Muscle layer of duodenum (tissue), 2 donors: ENCODE measurements at regions not wholly inside any gene's neighbourhood (a gene's known extent, or its start where the extent isn't known, plus 50 kb on each side); places are given as distances from the start of the nearest gene placed in this dataset.

Experiments used
- H3K27ac ChIP-seq: one replicate; pipeline ENCODE4 v1.7.0; 2013; ENCODE audit warnings: mild to moderate bottlenecking, low read length
- H3K27me3 ChIP-seq: one replicate; pipeline ENCODE4 v1.7.0; 2013; ENCODE audit warnings: low read depth, mild to moderate bottlenecking, control low read depth, low read length
- H3K36me3 ChIP-seq, 2 donors: one replicate each; pipeline ENCODE4 v1.7.0; 2013; ENCODE audit warnings: low read length in 2 of 2, control low read depth in 1 of 2, mild to moderate bottlenecking in 1 of 2; ENCODE audit not compliant: insufficient read depth in 2 of 2, control insufficient read depth in 1 of 2
- H3K4me1 ChIP-seq, 2 donors: one replicate each; pipeline ENCODE4 v1.7.0; 2013; ENCODE audit warnings: low read length in 2 of 2, mild to moderate bottlenecking in 2 of 2, control low read depth in 1 of 2, moderate library complexity in 1 of 2; ENCODE audit not compliant: insufficient read depth in 2 of 2, control insufficient read depth in 1 of 2
- H3K4me3 ChIP-seq, 2 donors: one replicate each; pipeline ENCODE4 v1.7.0; 2013; ENCODE audit warnings: low read length in 2 of 2, low read depth in 1 of 2, mild to moderate bottlenecking in 1 of 2
- H3K9me3 ChIP-seq, 2 donors: one replicate each; pipeline ENCODE4 v1.7.0; 2013; ENCODE audit warnings: low read length in 2 of 2, control low read depth in 1 of 2, mild to moderate bottlenecking in 1 of 2; ENCODE audit not compliant: control insufficient read depth in 1 of 2
- donor health status: healthy.

- no peaks in the 10 kb centered on the region for H3K4me1 ChIP-seq
- H3K36me3 ChIP-seq, result no peaks in the 10 kb centered on the region
- H3K27ac ChIP-seq, result no peak overlapping the region
- no peaks in the 10 kb centered on the region for H3K9me3 ChIP-seq
- no peak overlapping the region for H3K4me3 ChIP-seq
- H3K27me3 ChIP-seq, result no peaks in the 10 kb centered on the region
Observed at GRCh38 chr12:4223273-4223845, 50.2 kb upstream of the CCND2 start.

GRCh38 chr12:4221258-4221620, 52.3 kb upstream of the CCND2 start:
- H3K27me3 ChIP-seq, result no peaks in the 10 kb centered on the region
- H3K27ac ChIP-seq, result no peak overlapping the region
- H3K36me3 ChIP-seq, result no peaks in the 10 kb centered on the region
- H3K4me1 ChIP-seq, result no peaks in the 10 kb centered on the region
- H3K9me3 ChIP-seq, result no peaks in the 10 kb centered on the region
- no peak overlapping the region for H3K4me3 ChIP-seq

GRCh38 chr12:4220536-4221257, 52.9 kb upstream of the CCND2 start:
- Histone ChIP-seq H3K4me1 (no peaks in the 10 kb centered on the region), H3K4me3 (no peak overlapping the region), H3K9me3 (no peaks in the 10 kb centered on the region), H3K27ac (no peak overlapping the region), H3K27me3 (no peaks in the 10 kb centered on the region), H3K36me3 (no peaks in the 10 kb centered on the region)

GRCh38 chr12:4217091-4217490, 56.5 kb upstream of the CCND2 start:
- Histone ChIP-seq H3K9me3 (no peaks in the 10 kb centered on the region), H3K27me3 (no peaks in the 10 kb centered on the region), H3K36me3 (no peaks in the 10 kb centered on the region), H3K4me3 (no peak overlapping the region), H3K27ac (no peak overlapping the region), H3K4me1 (no peaks in the 10 kb centered on the region)

- no peaks in the 10 kb centered on the region for H3K4me1 ChIP-seq
- no peaks in the 10 kb centered on the region for H3K9me3 ChIP-seq
- no peak overlapping the region for H3K27ac ChIP-seq
- no peaks in the 10 kb centered on the region for H3K36me3 ChIP-seq
- H3K27me3 ChIP-seq, result no peaks in the 10 kb centered on the region
- H3K4me3 ChIP-seq, result no peak overlapping the region
Observed at GRCh38 chr12:4216187-4216927, 57.2 kb upstream of the CCND2 start.

GRCh38 chr12:4215229-4216186, 58.1 kb upstream of the CCND2 start:
- Histone ChIP-seq H3K4me3 (no peak overlapping the region), H3K9me3 (no peaks in the 10 kb centered on the region), H3K36me3 (no peaks in the 10 kb centered on the region), H3K4me1 (no peaks in the 10 kb centered on the region), H3K27me3 (no peaks in the 10 kb centered on the region), H3K27ac (no peak overlapping the region)

GRCh38 chr12:4214877-4215228, 58.7 kb upstream of the CCND2 start:
- H3K9me3 ChIP-seq, result no peaks in the 10 kb centered on the region
- no peak overlapping the region for H3K4me3 ChIP-seq
- H3K27ac ChIP-seq, result no peak overlapping the region
- no peaks in the 10 kb centered on the region for H3K4me1 ChIP-seq
- H3K27me3 ChIP-seq, result no peaks in the 10 kb centered on the region
- no peaks in the 10 kb centered on the region for H3K36me3 ChIP-seq

GRCh38 chr12:4213471-4213870, 60.1 kb upstream of the CCND2 start:
- Histone ChIP-seq H3K4me1 (no peaks in the 10 kb centered on the region), H3K4me3 (no peak overlapping the region), H3K27me3 (no peaks in the 10 kb centered on the region), H3K36me3 (no peaks in the 10 kb centered on the region), H3K27ac (no peak overlapping the region), H3K9me3 (no peaks in the 10 kb centered on the region)

GRCh38 chr12:4212845-4213244, 60.7 kb upstream of the CCND2 start:
- Histone ChIP-seq H3K36me3 (no peaks in the 10 kb centered on the region), H3K4me3 (no peak overlapping the region), H3K27ac (no peak overlapping the region), H3K27me3 (no peaks in the 10 kb centered on the region), H3K9me3 (no peaks in the 10 kb centered on the region), H3K4me1 (no peaks in the 10 kb centered on the region)

- Histone ChIP-seq H3K36me3 (no peaks in the 10 kb centered on the region), H3K27ac (no peak overlapping the region), H3K9me3 (no peaks in the 10 kb centered on the region), H3K4me3 (no peak overlapping the region), H3K4me1 (no peaks in the 10 kb centered on the region), H3K27me3 (no peaks in the 10 kb centered on the region)
Observed at GRCh38 chr12:4211372-4211771, 62.2 kb upstream of the CCND2 start.

GRCh38 chr12:4210183-4210582, 63.4 kb upstream of the CCND2 start:
- Histone ChIP-seq H3K27ac (no peak overlapping the region), H3K4me1 (no peaks in the 10 kb centered on the region), H3K36me3 (no peaks in the 10 kb centered on the region), H3K27me3 (no peaks in the 10 kb centered on the region), H3K4me3 (no peak overlapping the region), H3K9me3 (no peaks in the 10 kb centered on the region)
